SK-MEL-5 (cell line): ENCODE measurements at regions not wholly inside any gene's neighbourhood (a gene's known extent, or its start where the extent isn't known, plus 50 kb on each side); places are given as distances from the start of the nearest gene placed in this dataset.
A peak's percentile ranks its signal among the peaks of the same experiment; 100 is the strongest.

ENCODE experiments used
- DNase-seq: peaks from one replicate; pipeline ENCODE4 v3.0.0-alpha.2; 2016; ENCODE audit warnings: low read depth, low spot score
- in situ Hi-C: cut with HindIII; loops from 2 replicates; pipeline ENCODE4 v1.10.0; 2016; ENCODE audit warnings: low sequenced_read_pairs, high pct_unique_total_duplicates, low pct_unique_long_range_greater_than_20kb

GRCh38 chr6:40320441-40320840 is 266.7 kb downstream of the LRFN2 start:
- in situ Hi-C loops: no loop called here
- DNase-seq: no peak

DNA sequence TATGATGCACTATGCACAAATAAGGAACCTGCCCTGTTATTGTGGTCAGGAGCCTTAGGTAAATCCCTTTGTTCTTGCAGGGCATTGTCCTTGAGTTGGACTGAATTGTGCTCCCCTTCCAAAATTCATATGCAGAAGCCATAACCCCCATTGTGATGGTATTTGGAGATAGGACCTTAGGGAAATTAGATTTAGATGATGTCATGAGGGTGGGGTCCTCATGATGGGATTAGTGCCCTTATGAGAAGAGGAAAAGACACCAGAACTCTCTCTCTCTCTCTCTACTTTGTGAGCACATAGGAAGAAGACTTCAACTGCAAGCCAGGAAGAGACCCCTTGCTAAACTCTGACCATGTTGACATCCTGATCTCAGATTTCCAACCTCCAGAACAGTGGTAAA is 268.0 kb downstream of the LRFN2 start:
- no peak for DNase-seq
- in situ Hi-C loops: no loop called here

GRCh38 chr6:40315060-40315459 is 272.1 kb downstream of the LRFN2 start:
- in situ Hi-C loops: no loop called here
- DNase-seq: no peak

- in situ Hi-C loops: no loop called here
- no peak for DNase-seq
These were observed 273.6 kb downstream of the LRFN2 start for GRCh38 chr6:40313582-40313981.

DNA sequence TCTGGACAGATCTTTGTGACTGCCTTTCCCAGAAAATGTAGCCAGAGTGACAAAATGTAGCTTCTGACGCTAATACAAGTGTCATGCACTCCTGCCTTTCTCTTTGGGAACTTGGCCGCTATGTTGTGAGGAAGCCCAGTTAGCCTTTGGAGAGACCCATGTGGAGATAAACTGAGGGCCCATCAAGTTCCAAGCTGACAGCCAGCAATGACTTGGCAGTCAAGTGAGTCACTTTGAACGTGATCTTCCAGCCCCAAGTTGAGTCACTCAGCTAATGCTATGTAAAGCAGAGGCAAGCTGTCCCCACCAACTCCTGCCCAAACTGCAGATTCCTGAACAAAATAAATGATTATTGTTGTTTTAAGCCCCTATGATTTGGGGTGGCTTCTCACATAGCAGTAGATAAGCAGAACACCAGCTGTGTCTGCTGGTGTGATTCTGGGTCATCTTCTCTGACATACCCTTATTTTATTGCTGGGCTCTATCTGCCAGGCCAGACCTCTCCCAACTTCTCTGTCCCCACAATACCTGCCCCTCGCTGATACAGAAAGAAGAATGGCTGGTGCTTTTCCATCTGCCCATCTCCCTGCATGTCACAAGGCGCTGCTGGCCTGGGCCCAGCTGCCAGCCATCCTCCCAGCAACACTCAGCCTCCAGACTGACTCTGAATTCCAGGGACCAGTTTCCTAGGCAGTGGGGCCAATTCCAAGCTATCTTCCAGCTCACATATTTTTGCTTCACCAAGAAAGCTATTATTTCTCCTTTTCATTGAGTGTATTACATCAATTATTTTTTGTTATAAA is 274.8 kb downstream of the LRFN2 start:
- no peak for DNase-seq
- in situ Hi-C loops: no loop called here

DNA sequence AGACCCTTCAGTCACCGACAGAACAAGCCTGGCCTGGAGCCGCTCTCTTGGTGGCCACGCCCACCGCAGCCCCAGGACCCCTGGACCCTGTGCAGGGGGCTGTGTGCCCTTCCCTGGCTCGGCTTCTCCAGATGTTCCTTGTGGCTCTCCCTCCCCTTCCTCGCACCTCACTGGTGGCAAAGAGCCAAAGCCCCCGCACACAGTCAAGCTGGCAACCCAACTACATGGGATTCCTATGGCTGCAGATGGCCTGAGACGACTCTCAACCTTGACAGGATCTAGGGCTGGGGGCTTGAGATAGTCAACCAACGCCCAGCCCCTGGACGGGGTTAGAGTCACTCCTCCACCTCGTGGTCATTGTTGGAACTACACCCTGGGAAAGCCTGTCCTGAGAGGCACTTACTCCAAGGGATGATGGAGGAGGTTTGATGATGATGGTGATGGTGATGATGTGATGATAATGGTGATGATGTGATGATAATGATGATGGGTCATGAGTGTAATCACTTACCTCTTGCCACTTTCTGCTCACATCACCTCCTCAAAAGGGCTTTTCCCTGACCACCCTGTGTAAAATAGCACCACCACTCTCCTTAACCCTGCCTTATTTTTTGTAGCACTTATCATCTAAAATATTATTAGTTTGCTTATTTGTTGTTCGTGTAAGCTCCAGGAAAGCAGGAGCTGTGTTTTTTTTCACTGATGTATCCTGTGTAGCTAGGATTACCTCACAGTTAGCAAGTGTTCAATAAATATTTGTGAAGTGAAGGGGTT is 278.4 kb downstream of the LRFN2 start:
- in situ Hi-C loops: no loop called here

DNA sequence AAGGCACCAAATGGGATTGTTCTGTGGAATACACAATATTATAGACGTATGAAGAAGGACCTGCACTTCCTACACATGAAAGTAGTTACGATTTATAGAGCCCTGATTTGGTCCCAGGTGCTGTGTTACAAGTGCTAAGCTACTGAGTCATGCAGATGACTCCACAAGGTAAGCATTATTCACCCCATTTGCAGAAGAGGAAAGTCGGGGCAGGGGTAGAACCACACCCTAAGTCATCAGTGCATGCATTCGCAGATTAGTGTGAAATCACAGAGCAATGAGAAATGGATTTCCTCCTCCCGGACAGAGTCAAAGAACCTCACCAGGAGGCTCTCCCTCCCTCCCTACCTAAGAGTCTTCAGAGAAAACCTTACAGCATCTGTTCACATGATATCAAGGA is 279.5 kb downstream of the LRFN2 start:
- in situ Hi-C loops: no loop called here

More for the DNA sequence above, 278.4 kb downstream of the LRFN2 start:
- peak; percentile 63 for DNase-seq

GRCh38 chr6:40302856-40303454 is 284.2 kb downstream of the LRFN2 start:
- no peak for DNase-seq
- in situ Hi-C loops: no loop called here

More for the DNA sequence above, 279.5 kb downstream of the LRFN2 start:
- no peak for DNase-seq

DNA sequence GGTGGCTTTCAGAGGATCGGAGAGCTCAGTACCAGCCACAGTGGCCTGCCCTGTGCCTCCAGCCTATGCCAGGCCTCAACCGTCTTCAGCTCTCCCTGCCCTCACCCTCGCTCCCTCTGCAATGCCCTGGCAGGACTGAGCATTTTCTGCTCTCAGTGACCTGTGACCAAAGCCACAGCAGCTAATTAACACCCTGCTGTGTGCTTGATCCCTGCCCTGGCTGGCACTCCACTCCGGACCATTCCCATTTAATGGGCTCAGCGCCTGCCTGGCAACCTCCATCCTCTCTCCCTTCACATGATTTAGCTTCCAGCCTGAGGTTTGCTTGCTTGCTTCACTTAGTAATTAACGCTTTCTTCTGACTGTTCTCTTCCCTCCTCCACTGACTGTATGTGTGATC is 287.5 kb downstream of the LRFN2 start:
- in situ Hi-C loops: no loop called here
- no peak for DNase-seq

- DNase-seq: no peak
- in situ Hi-C loops: no loop called here
These were observed 289.0 kb downstream of the LRFN2 start for GRCh38 chr6:40298207-40298606.

DNA sequence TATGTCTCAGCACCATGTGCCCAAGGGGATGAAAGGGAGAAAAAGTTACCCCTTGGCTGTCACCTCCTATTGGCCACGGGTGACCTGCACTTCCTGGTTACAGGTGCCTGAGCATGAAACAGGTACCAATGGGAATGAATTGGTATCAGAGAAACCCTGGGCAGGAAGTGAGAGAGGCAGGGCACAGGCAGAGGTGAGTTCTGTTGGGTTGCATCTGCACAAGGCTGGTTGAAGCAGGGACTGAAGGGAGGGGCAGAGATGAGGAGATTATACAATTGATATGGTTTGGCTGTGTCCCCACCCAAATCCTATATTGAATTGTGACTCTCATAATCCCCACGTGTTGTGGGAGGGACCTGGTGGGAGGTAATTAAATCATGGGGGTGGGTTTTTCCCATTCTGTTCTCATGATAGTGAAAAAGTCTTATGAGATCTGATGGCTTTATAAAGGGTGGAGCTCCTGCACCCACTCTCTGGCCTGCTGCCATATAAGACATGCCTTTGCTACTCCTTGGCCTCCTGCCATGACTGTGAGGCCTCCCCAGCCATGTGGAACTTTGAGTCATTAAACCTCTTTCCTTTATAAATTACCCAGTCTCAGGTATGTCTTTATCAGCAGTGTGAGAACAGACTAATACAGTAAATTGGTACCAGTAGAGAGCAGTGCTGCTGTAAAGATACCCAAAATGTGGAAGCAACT is 291.8 kb downstream of the LRFN2 start:
- DNase-seq: no peak
- in situ Hi-C loops: no loop called here

GRCh38 chr6:40293460-40294185 is 293.5 kb downstream of the LRFN2 start:
- no peak for DNase-seq
- in situ Hi-C loops: no loop called here

- DNase-seq: no peak
- in situ Hi-C loops: no loop called here
These were observed 294.1 kb downstream of the LRFN2 start for GRCh38 chr6:40293060-40293459.

- in situ Hi-C loops: no loop called here
- DNase-seq: no peak
These were observed 296.3 kb downstream of the LRFN2 start for GRCh38 chr6:40290816-40291215.

- DNase-seq: no peak
- in situ Hi-C loops: no loop called here
These were observed 298.2 kb downstream of the LRFN2 start for GRCh38 chr6:40288919-40289318.

GRCh38 chr6:40287296-40287850 is 299.8 kb downstream of the LRFN2 start:
- no peak for DNase-seq
- in situ Hi-C loops: no loop called here

DNA sequence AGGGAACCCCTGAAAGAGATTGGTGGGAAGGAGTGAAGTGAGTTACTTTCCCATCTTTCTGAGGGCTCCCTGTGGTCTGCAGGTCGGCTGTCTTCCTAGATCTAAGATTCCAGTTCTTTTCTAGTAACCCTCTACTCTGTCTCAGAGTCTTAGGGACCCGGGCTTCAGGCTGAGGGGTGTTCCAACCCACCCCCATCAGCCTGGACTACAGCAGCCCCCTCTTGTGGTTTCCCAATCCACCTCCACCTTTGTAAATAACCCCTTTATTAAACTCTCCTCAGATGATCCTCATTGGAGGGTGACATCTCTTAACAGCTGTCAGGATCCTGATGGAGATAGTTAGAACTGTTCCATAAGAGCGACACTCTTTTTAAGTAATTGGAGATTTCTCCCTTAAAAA is 300.4 kb downstream of the LRFN2 start:
- in situ Hi-C loops: no loop called here

More for the DNA sequence above, 300.4 kb downstream of the LRFN2 start:
- no peak for DNase-seq
